IMR-90 (cell line): ENCODE measurements at regions not wholly inside any gene's neighbourhood (a gene's known extent, or its start where the extent isn't known, plus 50 kb on each side); places are given as distances from the start of the nearest gene placed in this dataset.

Source experiments
- ATAC-seq: fragments of 200-7000 bp; cut with Tn5 transposase; 2 replicates; pipeline ENCODE4 v1.9.1; 2020; ENCODE audit warnings: low read depth, mild to moderate bottlenecking, moderate library complexity
- BruUV-seq: library from RNA; stranded (reverse); fragments of 400-500 nt; replicated peaks from 2 replicates; lab custom pipeline; 2021; lab: Mats Ljungman, UMichigan
- CTCF ChIA-PET: fragments of 300-600 bp; formaldehyde crosslinking; extraction: SDS; loops from one replicate; lab custom pipeline; 2021; ENCODE audit warnings: antibody characterized with exemption; lab: Yijun Ruan, JAX
- POLR2A ChIA-PET: fragments of 300-600 bp; sonication (Branson Sonifier 250); formaldehyde crosslinking; loops from one replicate; lab custom pipeline; 2022; ENCODE audit warnings: antibody characterized with exemption; ENCODE audit not compliant: unreplicated experiment; lab: Charles Lee
- DNase-seq: peaks from one replicate; pipeline ENCODE4 v3.0.0; 2013
- H2AFZ ChIP-seq: replicated peaks from 2 replicates; pipeline ENCODE3; 2013; ENCODE audit warnings: low read length, mild to moderate bottlenecking; ENCODE audit not compliant: poor library complexity
- H2AK5ac ChIP-seq: 2 replicates; pipeline ENCODE4 v1.6.1; 2013; ENCODE audit warnings: low read depth, low read length, inconsistent platforms
- H2AK9ac ChIP-seq: replicated peaks from 2 replicates; pipeline ENCODE3; 2013; ENCODE audit warnings: mild to moderate bottlenecking, low read depth, low read length, moderate library complexity; ENCODE audit not compliant: poor library complexity
- H2BK120ac ChIP-seq: 2 replicates; pipeline ENCODE4 v1.6.1; 2013; ENCODE audit warnings: low read depth, low read length, inconsistent platforms
- H2BK15ac ChIP-seq: 3 replicates; pipeline ENCODE4 v1.6.1; 2013; ENCODE audit warnings: low read depth, low read length, inconsistent platforms
- H2BK20ac ChIP-seq: 2 replicates; pipeline ENCODE4 v1.6.1; 2013; ENCODE audit warnings: low read depth, mild to moderate bottlenecking, inconsistent platforms, low read length, moderate library complexity
- H2BK5ac ChIP-seq: 2 replicates; pipeline ENCODE4 v1.6.1; 2013; ENCODE audit warnings: mild to moderate bottlenecking, low read depth, low read length, inconsistent platforms; ENCODE audit not compliant: poor library complexity, severe bottlenecking
- H3K14ac ChIP-seq: replicated peaks from 2 replicates; pipeline ENCODE4 v1.6.1; 2013; ENCODE audit warnings: low read depth, low read length, inconsistent platforms
- H3K18ac ChIP-seq: 2 replicates; pipeline ENCODE4 v1.6.1; 2013; ENCODE audit warnings: low read depth, low read length, control low read depth
- H3K23ac ChIP-seq: 2 replicates; pipeline ENCODE4 v1.6.1; 2013; ENCODE audit warnings: low read depth, low read length, inconsistent platforms
- H3K27ac ChIP-seq: 2 replicates; pipeline ENCODE4 v1.5.1; 2013; ENCODE audit warnings: mild to moderate bottlenecking, control low read depth, low read length; ENCODE audit not compliant: insufficient read depth
- H3K27me3 ChIP-seq: 2 replicates; pipeline ENCODE4 v1.6.1; 2013; ENCODE audit warnings: low read length; ENCODE audit not compliant: control insufficient read depth, insufficient read depth
- H3K36me3 ChIP-seq: 2 replicates; pipeline ENCODE4 v1.6.1; 2013; ENCODE audit warnings: low read length, mixed read lengths; ENCODE audit not compliant: control insufficient read depth, insufficient read depth
- H3K4ac ChIP-seq: 2 replicates; pipeline ENCODE4 v1.6.1; 2013; ENCODE audit warnings: low read depth, low read length, inconsistent platforms
- H3K4me1 ChIP-seq: 2 replicates; pipeline ENCODE4 v1.6.1; 2013; ENCODE audit warnings: low read length, mixed read lengths; ENCODE audit not compliant: control insufficient read depth, insufficient read depth
- H3K4me2 ChIP-seq: 2 replicates; pipeline ENCODE4 v1.6.1; 2013; ENCODE audit warnings: low read depth, mild to moderate bottlenecking, control low read depth, low read length, moderate library complexity
- H3K4me3 ChIP-seq: 2 replicates; pipeline ENCODE4 v1.5.1; 2013; ENCODE audit warnings: low read depth, mild to moderate bottlenecking, control low read depth, low read length, moderate library complexity; ENCODE audit not compliant: insufficient read depth
- H3K56ac ChIP-seq: 2 replicates; pipeline ENCODE4 v1.6.1; 2013; ENCODE audit warnings: low read length, inconsistent platforms; ENCODE audit not compliant: insufficient read depth; ENCODE audit errors: extremely low read depth
- H3K79me1 ChIP-seq, 2 experiments: 2 replicates each; pipeline ENCODE4 v1.6.1; 2013; ENCODE audit warnings: low read length in 2 of 2, inconsistent platforms in 1 of 2, low read depth in 1 of 2
- H3K9ac ChIP-seq: 2 replicates; pipeline ENCODE4 v1.6.1; 2013; ENCODE audit warnings: low read depth, low read length, control low read depth
- H3K9me1 ChIP-seq: 2 replicates; pipeline ENCODE4 v1.6.1; 2013; ENCODE audit warnings: low read length, inconsistent platforms; ENCODE audit not compliant: insufficient read depth
- H3K9me3 ChIP-seq: 2 replicates; pipeline ENCODE4 v1.6.1; 2013; ENCODE audit warnings: low read length; ENCODE audit not compliant: control insufficient read depth, insufficient read depth
- H4K20me1 ChIP-seq: 2 replicates; pipeline ENCODE4 v1.6.1; 2013; ENCODE audit warnings: low read length, inconsistent platforms; ENCODE audit not compliant: insufficient read depth
- H4K5ac ChIP-seq: 2 replicates; pipeline ENCODE4 v1.6.1; 2013; ENCODE audit warnings: mild to moderate bottlenecking, low read depth, low read length, control low read depth
- H4K8ac ChIP-seq, 2 experiments: 2 replicates each; pipeline ENCODE4 v1.6.1; 2013; ENCODE audit warnings: low read depth in 2 of 2, low read length in 2 of 2, control low read depth in 1 of 2, inconsistent platforms in 1 of 2
- H4K91ac ChIP-seq: 2 replicates; pipeline ENCODE4 v1.6.1; 2013; ENCODE audit warnings: low read depth, low read length, inconsistent platforms; ENCODE audit not compliant: insufficient read depth
- BHLHE40 ChIP-seq: fragments of 150-350 bp; IDR thresholded peaks from 2 replicates; pipeline ENCODE4 v1.6.1; 2016; ENCODE audit warnings: mild to moderate bottlenecking, low read depth, low read length
- CEBPB ChIP-seq: IDR thresholded peaks from 2 replicates; pipeline ENCODE4 v1.6.1; 2012; ENCODE audit warnings: low read depth, low read length, improper control_type of control experiment
- CHD1 ChIP-seq: IDR thresholded peaks from 2 replicates; pipeline ENCODE4 v1.6.1; 2012; ENCODE audit warnings: low read depth, low read length, improper control_type of control experiment
- FOS ChIP-seq: fragments of 150-350 bp; IDR thresholded peaks from 2 replicates; pipeline ENCODE4 v1.6.1; 2016; ENCODE audit warnings: low read depth, low read length
- MAFK ChIP-seq: IDR thresholded peaks from 2 replicates; pipeline ENCODE4 v1.6.1; 2012; ENCODE audit warnings: low read depth, low read length, improper control_type of control experiment
- MAZ ChIP-seq: IDR thresholded peaks from 2 replicates; pipeline ENCODE4 v1.6.1; 2012; ENCODE audit warnings: low read depth, mild to moderate bottlenecking, low read length, improper control_type of control experiment, moderate library complexity, borderline replicate concordance
- MXI1 ChIP-seq: IDR thresholded peaks from 2 replicates; pipeline ENCODE4 v1.6.1; 2012; ENCODE audit warnings: low read depth, mild to moderate bottlenecking, low read length, moderate library complexity, borderline replicate concordance
- NFE2L2 ChIP-seq: fragments of 150-350 bp; IDR thresholded peaks from 2 replicates; pipeline ENCODE4 v1.6.1; 2016; ENCODE audit warnings: low read depth, mild to moderate bottlenecking, low read length
- POLR2A ChIP-seq: IDR thresholded peaks from 2 replicates; pipeline ENCODE4 v1.6.1; 2012; ENCODE audit warnings: mild to moderate bottlenecking, low read depth, low read length
- RAD21 ChIP-seq: IDR thresholded peaks from 2 replicates; pipeline ENCODE4 v1.6.1; 2012; ENCODE audit warnings: low read length, improper control_type of control experiment
- RCOR1 ChIP-seq: IDR thresholded peaks from 2 replicates; pipeline ENCODE4 v1.6.1; 2012; ENCODE audit warnings: mild to moderate bottlenecking, low read length, improper control_type of control experiment; ENCODE audit not compliant: insufficient replicate concordance
- RFX5 ChIP-seq: IDR thresholded peaks from 2 replicates; pipeline ENCODE4 v1.8.0; 2012; ENCODE audit warnings: low read depth, mild to moderate bottlenecking, low read length, moderate library complexity
- SMC3 ChIP-seq: fragments of 150-350 bp; IDR thresholded peaks from 2 replicates; pipeline ENCODE4 v1.6.1; 2016; ENCODE audit warnings: low read depth, mild to moderate bottlenecking, antibody characterized with exemption, low read length, moderate library complexity
- WGBS, 2 experiments: methylation state at CpG; one replicate each; pipeline versions ENCODE4 v1.1.5 to v1.1.7; 2013; ENCODE audit warnings: missing lambda C conversion rate in 2 of 2; ENCODE audit not compliant: insufficient read length in 1 of 2; ENCODE audit errors: extremely low coverage in 2 of 2; 5-methylcytosine and 5-hydroxymethylcytosine counted together
- dilution Hi-C: fragments of 300-500 bp; cut with HindIII; formaldehyde crosslinking; loops from one replicate; pipeline ENCODE4 v1.14.3; 2018; ENCODE audit warnings: low sequenced_read_pairs; ENCODE audit not compliant: unreplicated experiment
- in situ Hi-C: fragments of 300-500 bp; cut with MboI; formaldehyde crosslinking; loops from 3 replicates; pipeline ENCODE4 v1.14.3; 2019; ENCODE audit warnings: low sequenced_read_pairs, inconsistent platforms, mixed read lengths
- intact Hi-C: fragments of 100-400 bp; cut with micrococcal nuclease; formaldehyde crosslinking; loops from 2 replicates; pipeline ENCODE4 v1.10.0; 2022
- TF ChIP-seq, protein P1 (sequence below): fragments of 150-350 bp; IDR thresholded peaks from 2 replicates; pipeline ENCODE4 v1.6.1; 2017; ENCODE audit warnings: mild to moderate bottlenecking, antibody characterized with exemption, low read length, low read depth
- TF ChIP-seq, protein P2 (sequence below): conservative IDR thresholded peaks from 2 replicates; pipeline ENCODE4 v1.5.1; 2012; ENCODE audit warnings: mild to moderate bottlenecking, low read depth, low read length, improper control_type of control experiment
- TF ChIP-seq, protein P3 (sequence below): fragments of 150-350 bp; IDR thresholded peaks from 2 replicates; pipeline ENCODE4 v1.6.1; 2016; ENCODE audit warnings: low read depth, mild to moderate bottlenecking, low read length, moderate library complexity, borderline replicate concordance

DNA sequence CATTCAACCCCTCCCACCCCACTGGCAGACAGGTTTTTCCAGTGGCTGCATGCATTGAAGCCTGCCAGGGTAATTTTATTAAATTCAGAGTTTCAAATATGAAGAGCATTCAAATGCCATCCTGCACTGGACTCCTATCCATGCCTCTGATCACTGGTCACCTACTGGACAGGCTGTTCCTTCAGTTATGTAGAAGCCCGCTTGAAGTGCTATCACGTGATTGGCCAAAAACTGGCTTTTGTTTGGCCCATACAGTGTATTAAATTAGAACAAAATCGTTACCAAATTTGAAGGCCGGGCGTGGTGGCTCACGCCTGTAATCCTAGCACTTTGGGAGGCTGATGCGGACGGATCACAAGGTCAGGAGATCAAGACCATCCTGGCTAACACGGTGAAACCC lies 464.1 kb downstream of the TSN start:
- Histone ChIP-seq H3K79me1 (no peaks in the 10 kb centered on the region), H3K27me3 (no peaks in the 10 kb centered on the region), H3K36me3 (no peaks in the 10 kb centered on the region), H3K4me3 (no peak overlapping the region), H4K20me1 (no peaks in the 10 kb centered on the region), H3K4ac (no peak overlapping the region), H2AK5ac (no peak overlapping the region), H2BK20ac (no peak overlapping the region), H3K14ac (no peak overlapping the region), H4K8ac (no peak overlapping the region), H2BK120ac (no peak overlapping the region), H3K27ac (no peak overlapping the region), H3K9ac (no peak overlapping the region), H3K18ac (no peak overlapping the region), H2AFZ (no peak overlapping the region), H2BK15ac (no peak overlapping the region), H3K9me1 (no peaks in the 10 kb centered on the region), H3K9me3 (no peaks in the 10 kb centered on the region), H4K91ac (no peak overlapping the region), H3K56ac (no peak overlapping the region), H2AK9ac (no peak overlapping the region), H3K4me2 (no peak overlapping the region), H3K23ac (no peak overlapping the region), H3K4me1 (no peaks in the 10 kb centered on the region), H4K5ac (no peak overlapping the region), H2BK5ac (no peak overlapping the region)
- in situ Hi-C loops = no loop called here
- dilution Hi-C loops = no loop called here
- WGBS, 2 experiments = 86% methylated on average over 2 of the region's 9 CpGs; no CpG with 5 or more reads in 1 of the 2 experiments
- DNase-seq (no peak), ATAC-seq (no peak)
- ChIA-PET CTCF (no interaction called here), POLR2A (no interaction called here)
- intact Hi-C loops = no loop called here
- no TSS peak for BruUV-seq
- TF ChIP-seq FOS (no peak), MXI1 (no peak), CEBPB (no peak), MAZ (no peak), POLR2A (no peak), NFE2L2 (no peak), RCOR1 (no peak), RAD21 (no peak), CHD1 (no peak), SMC3 (no peak), MAFK (no peak), RFX5 (no peak), BHLHE40 (no peak)
- TF ChIP-seq, protein P1, sequence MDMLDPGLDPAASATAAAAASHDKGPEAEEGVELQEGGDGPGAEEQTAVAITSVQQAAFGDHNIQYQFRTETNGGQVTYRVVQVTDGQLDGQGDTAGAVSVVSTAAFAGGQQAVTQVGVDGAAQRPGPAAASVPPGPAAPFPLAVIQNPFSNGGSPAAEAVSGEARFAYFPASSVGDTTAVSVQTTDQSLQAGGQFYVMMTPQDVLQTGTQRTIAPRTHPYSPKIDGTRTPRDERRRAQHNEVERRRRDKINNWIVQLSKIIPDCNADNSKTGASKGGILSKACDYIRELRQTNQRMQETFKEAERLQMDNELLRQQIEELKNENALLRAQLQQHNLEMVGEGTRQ = no peak
- TF ChIP-seq, protein P2, sequence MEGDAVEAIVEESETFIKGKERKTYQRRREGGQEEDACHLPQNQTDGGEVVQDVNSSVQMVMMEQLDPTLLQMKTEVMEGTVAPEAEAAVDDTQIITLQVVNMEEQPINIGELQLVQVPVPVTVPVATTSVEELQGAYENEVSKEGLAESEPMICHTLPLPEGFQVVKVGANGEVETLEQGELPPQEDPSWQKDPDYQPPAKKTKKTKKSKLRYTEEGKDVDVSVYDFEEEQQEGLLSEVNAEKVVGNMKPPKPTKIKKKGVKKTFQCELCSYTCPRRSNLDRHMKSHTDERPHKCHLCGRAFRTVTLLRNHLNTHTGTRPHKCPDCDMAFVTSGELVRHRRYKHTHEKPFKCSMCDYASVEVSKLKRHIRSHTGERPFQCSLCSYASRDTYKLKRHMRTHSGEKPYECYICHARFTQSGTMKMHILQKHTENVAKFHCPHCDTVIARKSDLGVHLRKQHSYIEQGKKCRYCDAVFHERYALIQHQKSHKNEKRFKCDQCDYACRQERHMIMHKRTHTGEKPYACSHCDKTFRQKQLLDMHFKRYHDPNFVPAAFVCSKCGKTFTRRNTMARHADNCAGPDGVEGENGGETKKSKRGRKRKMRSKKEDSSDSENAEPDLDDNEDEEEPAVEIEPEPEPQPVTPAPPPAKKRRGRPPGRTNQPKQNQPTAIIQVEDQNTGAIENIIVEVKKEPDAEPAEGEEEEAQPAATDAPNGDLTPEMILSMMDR = no peak
- TF ChIP-seq, protein P3, sequence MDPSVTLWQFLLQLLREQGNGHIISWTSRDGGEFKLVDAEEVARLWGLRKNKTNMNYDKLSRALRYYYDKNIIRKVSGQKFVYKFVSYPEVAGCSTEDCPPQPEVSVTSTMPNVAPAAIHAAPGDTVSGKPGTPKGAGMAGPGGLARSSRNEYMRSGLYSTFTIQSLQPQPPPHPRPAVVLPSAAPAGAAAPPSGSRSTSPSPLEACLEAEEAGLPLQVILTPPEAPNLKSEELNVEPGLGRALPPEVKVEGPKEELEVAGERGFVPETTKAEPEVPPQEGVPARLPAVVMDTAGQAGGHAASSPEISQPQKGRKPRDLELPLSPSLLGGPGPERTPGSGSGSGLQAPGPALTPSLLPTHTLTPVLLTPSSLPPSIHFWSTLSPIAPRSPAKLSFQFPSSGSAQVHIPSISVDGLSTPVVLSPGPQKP = no peak
